ENCODE measurements at regions not wholly inside any gene's neighbourhood (a gene's known extent, or its start where the extent isn't known, plus 50 kb on each side); places are given as distances from the start of the nearest gene placed in this dataset.

GRCh38 chr10:110394898-110395297 is 90.2 kb upstream of the SMNDC1 start:
- no peak for TF ChIP-seq SPI1 (IDR thresholded peaks at IDR 0.05; ENCODE audit: low read depth, low read length)
- TF ChIP-seq TAF1 (IDR thresholded peaks at IDR 0.05; ENCODE audit: low read depth, low read length) = no peak
- TF ChIP-seq POLR2AphosphoS5 (IDR thresholded peaks at IDR 0.05; ENCODE audit: low read depth, low read length) = no peak
- FAIRE-seq = no peak

GRCh38 chr10:110395350-110396283 is 90.9 kb upstream of the SMNDC1 start:
- TF ChIP-seq POLR2AphosphoS5 (IDR thresholded peaks at IDR 0.05; ENCODE audit: low read depth, low read length) (no peak), TAF1 (IDR thresholded peaks at IDR 0.05; ENCODE audit: low read depth, low read length) (no peak), SPI1 (IDR thresholded peaks at IDR 0.05; ENCODE audit: low read depth, low read length) (no peak), PAX5 (IDR thresholded peaks at IDR 0.05; ENCODE audit: insufficient read depth, low read length, severe bottlenecking) (no peak), POU2F2 (IDR thresholded peaks at IDR 0.05; ENCODE audit: low read depth, low read length) (no peak), POLR2A (IDR thresholded peaks at IDR 0.05; ENCODE audit: low read depth, low read length) (no peak)
- FAIRE-seq (peak; percentile 78), DNase-seq (ENCODE audit: insufficient read length, low spot score) (no peak)

More at GRCh38 chr10:110394898-110395297, 90.2 kb upstream of the SMNDC1 start:
- no peak for DNase-seq (ENCODE audit: insufficient read length, low spot score)

- FAIRE-seq = no peak
- DNase-seq (ENCODE audit: insufficient read length, low spot score) = no peak
- TF ChIP-seq POLR2AphosphoS5 (IDR thresholded peaks at IDR 0.05; ENCODE audit: low read depth, low read length) (no peak), SPI1 (IDR thresholded peaks at IDR 0.05; ENCODE audit: low read depth, low read length) (no peak), PAX5 (IDR thresholded peaks at IDR 0.05; ENCODE audit: insufficient read depth, low read length, severe bottlenecking) (no peak), TAF1 (IDR thresholded peaks at IDR 0.05; ENCODE audit: low read depth, low read length) (no peak), POU2F2 (IDR thresholded peaks at IDR 0.05; ENCODE audit: low read depth, low read length) (no peak), POLR2A (IDR thresholded peaks at IDR 0.05; ENCODE audit: low read depth, low read length) (no peak)
These were observed 91.5 kb upstream of the SMNDC1 start for GRCh38 chr10:110396284-110396651.

GRCh38 chr10:110397856-110398255 is 93.1 kb upstream of the SMNDC1 start:
- TF ChIP-seq SPI1 (IDR thresholded peaks at IDR 0.05; ENCODE audit: low read depth, low read length) (no peak), POLR2AphosphoS5 (IDR thresholded peaks at IDR 0.05; ENCODE audit: low read depth, low read length) (no peak), POLR2A (IDR thresholded peaks at IDR 0.05; ENCODE audit: low read depth, low read length) (no peak), TAF1 (IDR thresholded peaks at IDR 0.05; ENCODE audit: low read depth, low read length) (no peak), PAX5 (IDR thresholded peaks at IDR 0.05; ENCODE audit: insufficient read depth, low read length, severe bottlenecking) (no peak), POU2F2 (IDR thresholded peaks at IDR 0.05; ENCODE audit: low read depth, low read length) (no peak)
- no peak for FAIRE-seq
- DNase-seq (ENCODE audit: insufficient read length, low spot score) = no peak

- FAIRE-seq = no peak
- TF ChIP-seq POLR2A (IDR thresholded peaks at IDR 0.05; ENCODE audit: low read depth, low read length) (no peak), POLR2AphosphoS5 (IDR thresholded peaks at IDR 0.05; ENCODE audit: low read depth, low read length) (no peak), PAX5 (IDR thresholded peaks at IDR 0.05; ENCODE audit: insufficient read depth, low read length, severe bottlenecking) (no peak)
- DNase-seq (ENCODE audit: insufficient read length, low spot score) = no peak
These were observed 93.8 kb upstream of the SMNDC1 start for GRCh38 chr10:110398419-110399105.

GRCh38 chr10:110399106-110399964 is 94.6 kb upstream of the SMNDC1 start:
- FAIRE-seq (no peak), DNase-seq (ENCODE audit: insufficient read length, low spot score) (no peak)
- TF ChIP-seq POLR2A (IDR thresholded peaks at IDR 0.05; ENCODE audit: low read depth, low read length) = no peak
- no peak for TF ChIP-seq POU2F2 (IDR thresholded peaks at IDR 0.05; ENCODE audit: low read depth, low read length)
- TF ChIP-seq POLR2AphosphoS5 (IDR thresholded peaks at IDR 0.05; ENCODE audit: low read depth, low read length) = no peak
- TF ChIP-seq SPI1 (IDR thresholded peaks at IDR 0.05; ENCODE audit: low read depth, low read length) = no peak
- no peak for TF ChIP-seq TAF1 (IDR thresholded peaks at IDR 0.05; ENCODE audit: low read depth, low read length)
- TF ChIP-seq PAX5 (IDR thresholded peaks at IDR 0.05; ENCODE audit: insufficient read depth, low read length, severe bottlenecking) = no peak

- no peak for TF ChIP-seq POLR2A (IDR thresholded peaks at IDR 0.05; ENCODE audit: low read depth, low read length)
- TF ChIP-seq POLR2AphosphoS5 (IDR thresholded peaks at IDR 0.05; ENCODE audit: low read depth, low read length) = no peak
- TF ChIP-seq TAF1 (IDR thresholded peaks at IDR 0.05; ENCODE audit: low read depth, low read length) = no peak
- TF ChIP-seq SPI1 (IDR thresholded peaks at IDR 0.05; ENCODE audit: low read depth, low read length) = no peak
- TF ChIP-seq POU2F2 (IDR thresholded peaks at IDR 0.05; ENCODE audit: low read depth, low read length) = no peak
- no peak for TF ChIP-seq PAX5 (IDR thresholded peaks at IDR 0.05; ENCODE audit: insufficient read depth, low read length, severe bottlenecking)
These were observed 95.5 kb upstream of the SMNDC1 start for GRCh38 chr10:110399965-110400933.

GRCh38 chr10:110401401-110402076 is 96.2 kb upstream of the DUSP5 start:
- FAIRE-seq (no peak), DNase-seq (ENCODE audit: insufficient read length, low spot score) (no peak)
- TF ChIP-seq SPI1 (IDR thresholded peaks at IDR 0.05; ENCODE audit: low read depth, low read length) (no peak), POLR2A (IDR thresholded peaks at IDR 0.05; ENCODE audit: low read depth, low read length) (no peak), POU2F2 (IDR thresholded peaks at IDR 0.05; ENCODE audit: low read depth, low read length) (no peak), TAF1 (IDR thresholded peaks at IDR 0.05; ENCODE audit: low read depth, low read length) (no peak), PAX5 (IDR thresholded peaks at IDR 0.05; ENCODE audit: insufficient read depth, low read length, severe bottlenecking) (no peak), POLR2AphosphoS5 (IDR thresholded peaks at IDR 0.05; ENCODE audit: low read depth, low read length) (no peak)

More at GRCh38 chr10:110399965-110400933, 95.5 kb upstream of the SMNDC1 start:
- no peak for FAIRE-seq
- no peak for DNase-seq (ENCODE audit: insufficient read length, low spot score)

All from GM12891 (cell line).